ENCODE measurements at regions not wholly inside any gene's neighbourhood (a gene's known extent, or its start where the extent isn't known, plus 50 kb on each side); places are given as distances from the start of the nearest gene placed in this dataset.

- no peak overlapping the region for H3K4me3 Mint-ChIP-seq
- H3K4me1 Mint-ChIP-seq, result peaks cover 28% of the 10 kb centered on the region
- no peak for DNase-seq (ENCODE audit: low spot score)
- CTCF ChIA-PET, result interaction anchor here (0.8 to 1.4 kb wide), 5 partner anchors 9 to 360 kb away, joined by 3 to 5 read pairs (median 4); no protein-coding TSS in a partner anchor
- TF ChIP-seq MAX (CRISPR knock-in tag; IDR thresholded peaks at IDR 0.05), result no peak
- no peak for TF ChIP-seq AR (CRISPR knock-in tag; IDR thresholded peaks at IDR 0.05)
- no peak for TF ChIP-seq MLX (CRISPR knock-in tag; IDR thresholded peaks at IDR 0.05)
- TF ChIP-seq FOXJ3 (CRISPR knock-in tag; IDR thresholded peaks at IDR 0.05; ENCODE audit: borderline replicate concordance), result no peak
- TF ChIP-seq RELA (CRISPR knock-in tag; IDR thresholded peaks at IDR 0.05; ENCODE audit: borderline replicate concordance), result no peak
- no peak for TF ChIP-seq ZNF317 (CRISPR knock-in tag; IDR thresholded peaks at IDR 0.05; ENCODE audit: borderline replicate concordance, low read depth)
- no peak for TF ChIP-seq GABPB1 (CRISPR knock-in tag; IDR thresholded peaks at IDR 0.05)
- TF ChIP-seq USF2 (CRISPR knock-in tag; IDR thresholded peaks at IDR 0.05), result no peak
- no peak for TF ChIP-seq USF1 (CRISPR knock-in tag; IDR thresholded peaks at IDR 0.05)
- TF ChIP-seq ZNF423 (CRISPR knock-in tag; IDR thresholded peaks at IDR 0.05), result no peak
- TF ChIP-seq NR2C2 (CRISPR knock-in tag; IDR thresholded peaks at IDR 0.05), result no peak
- no peak for TF ChIP-seq ZNF281 (CRISPR knock-in tag; IDR thresholded peaks at IDR 0.05)
- no peak for TF ChIP-seq ELF4 (CRISPR knock-in tag; IDR thresholded peaks at IDR 0.05; ENCODE audit: low read depth)
- no peak for TF ChIP-seq ATF3 (CRISPR knock-in tag; conservative IDR thresholded peaks at IDR 0.05)
- no peak for TF ChIP-seq SMAD4 (CRISPR knock-in tag; IDR thresholded peaks at IDR 0.05)
- TF ChIP-seq HMGA2 (CRISPR knock-in tag; IDR thresholded peaks at IDR 0.05), result no peak
- no peak for TF ChIP-seq E2F5 (CRISPR knock-in tag; IDR thresholded peaks at IDR 0.05)
- no peak for TF ChIP-seq STAT6 (CRISPR knock-in tag; conservative IDR thresholded peaks at IDR 0.05; ENCODE audit: low read depth)
- H3K36me3 Mint-ChIP-seq, result no peaks in the 10 kb centered on the region
- POLR2A ChIA-PET, result interaction anchor here (0.7 kb wide), 1 partner anchor 487 kb away, joined by 3 read pairs; no protein-coding TSS in a partner anchor
- peaks cover 6% of the 10 kb centered on the region; the same call in 1 of the 2 replicates for H3K9me3 Mint-ChIP-seq
- no peaks in the 10 kb centered on the region for H3K27me3 Mint-ChIP-seq (ENCODE audit: low read depth)
- H3K27ac Mint-ChIP-seq, result peak overlapping the region; percentile 14
- ATAC-seq, result no peak
Measured at GRCh38 chr18:22847392-22847791, 85.7 kb upstream of the RBBP8 start.

All from WTC11 (cell line).